Prostate gland (tissue), 2 donors: ENCODE measurements at regions not wholly inside any gene's neighbourhood (a gene's known extent, or its start where the extent isn't known, plus 50 kb on each side); places are given as distances from the start of the nearest gene placed in this dataset.

Experiments used
- DNase-seq: peaks from one replicate; pipeline ENCODE4 v3.0.0-alpha.2; 2019; ENCODE audit warnings: low spot score
- H3K27ac ChIP-seq, 2 donors: fragments of 200-600 bp; sonication (generic); 2 replicates each; pipeline ENCODE4 v1.5.1; 2017 to 2019
- H3K27me3 ChIP-seq: fragments of 200-600 bp; sonication (generic); replicated peaks from 2 replicates; pipeline ENCODE4 v1.5.1; 2019; ENCODE audit not compliant: insufficient read depth
- H3K36me3 ChIP-seq, 2 donors: fragments of 200-600 bp; sonication (generic); 1 replicate in 1 of 2; 2 replicates in 1 of 2; pipeline versions ENCODE4 v1.5.1 to v1.8.1; 2017 to 2019
- H3K4me1 ChIP-seq: fragments of 200-600 bp; sonication (generic); replicated peaks from 2 replicates; pipeline ENCODE4 v1.5.1; 2019
- H3K4me3 ChIP-seq, 2 donors: fragments of 200-600 bp; sonication (generic); 2 replicates each; pipeline ENCODE4 v1.5.1; 2017 to 2019
- H3K9me3 ChIP-seq: fragments of 200-600 bp; sonication (generic); 2 replicates; pipeline ENCODE4 v1.5.1; 2017
- POLR2A ChIP-seq: fragments of 450-650 bp; IDR thresholded peaks from one replicate; pipeline ENCODE4 v1.6.1; 2016; ENCODE audit warnings: antibody characterized with exemption, mild to moderate bottlenecking
- POLR2AphosphoS5 ChIP-seq: sonication (generic); formaldehyde crosslinking; IDR thresholded peaks from one replicate; pipeline ENCODE4 v1.6.1; 2017; ENCODE audit warnings: antibody characterized with exemption
- WGBS: methylation state at CpG from one replicate; pipeline ENCODE4 v1.1.5; 2018; 5-methylcytosine and 5-hydroxymethylcytosine counted together
- intact Hi-C: fragments of 100-400 bp; cut with DNase I; formaldehyde crosslinking; loops from one replicate; pipeline ENCODE4 v1.14.2; 2022
- TF ChIP-seq, protein P1 (sequence below), 4 experiments: fragments of 200-600 bp in 2 of 4; fragments of 450-650 bp in 2 of 4; sonication (generic) in 2 of 4; IDR thresholded peaks; 1 replicate in 3 of 4; 2 replicates in 1 of 4; pipeline ENCODE4 v1.5.1; 2016 to 2019; ENCODE audit warnings: antibody characterized with exemption in 4 of 4, mild to moderate bottlenecking in 2 of 4, moderate library complexity in 2 of 4

- H3K4me3 ChIP-seq, result no peak overlapping the region
- DNase-seq, result peak; percentile 18
- no peaks in the 10 kb centered on the region for H3K4me1 ChIP-seq
- H3K27ac ChIP-seq, result no peak overlapping the region
- WGBS, result 50% methylated on average over 18 of the region's 18 CpGs
- H3K36me3 ChIP-seq, result no peaks in the 10 kb centered on the region
- H3K27me3 ChIP-seq, result no peaks in the 10 kb centered on the region
- intact Hi-C loops, result no loop called here
- no peaks in the 10 kb centered on the region for H3K9me3 ChIP-seq
- TF ChIP-seq POLR2A, result no peak
These were observed 53.7 kb upstream of the FABP6 start for GRCh38 chr5:160175438-160176218.

- 87% methylated on average over 4 of the region's 4 CpGs for WGBS
These were observed 54.4 kb upstream of the FABP6 start for GRCh38 chr5:160174780-160175437.

GRCh38 chr5:160174290-160174689 lies 55.0 kb upstream of the FABP6 start:
- DNase-seq, result no peak
- no peak overlapping the region for H3K27ac ChIP-seq
- H3K4me3 ChIP-seq, result no peak overlapping the region
- no peaks in the 10 kb centered on the region for H3K4me1 ChIP-seq
- TF ChIP-seq, protein P1, sequence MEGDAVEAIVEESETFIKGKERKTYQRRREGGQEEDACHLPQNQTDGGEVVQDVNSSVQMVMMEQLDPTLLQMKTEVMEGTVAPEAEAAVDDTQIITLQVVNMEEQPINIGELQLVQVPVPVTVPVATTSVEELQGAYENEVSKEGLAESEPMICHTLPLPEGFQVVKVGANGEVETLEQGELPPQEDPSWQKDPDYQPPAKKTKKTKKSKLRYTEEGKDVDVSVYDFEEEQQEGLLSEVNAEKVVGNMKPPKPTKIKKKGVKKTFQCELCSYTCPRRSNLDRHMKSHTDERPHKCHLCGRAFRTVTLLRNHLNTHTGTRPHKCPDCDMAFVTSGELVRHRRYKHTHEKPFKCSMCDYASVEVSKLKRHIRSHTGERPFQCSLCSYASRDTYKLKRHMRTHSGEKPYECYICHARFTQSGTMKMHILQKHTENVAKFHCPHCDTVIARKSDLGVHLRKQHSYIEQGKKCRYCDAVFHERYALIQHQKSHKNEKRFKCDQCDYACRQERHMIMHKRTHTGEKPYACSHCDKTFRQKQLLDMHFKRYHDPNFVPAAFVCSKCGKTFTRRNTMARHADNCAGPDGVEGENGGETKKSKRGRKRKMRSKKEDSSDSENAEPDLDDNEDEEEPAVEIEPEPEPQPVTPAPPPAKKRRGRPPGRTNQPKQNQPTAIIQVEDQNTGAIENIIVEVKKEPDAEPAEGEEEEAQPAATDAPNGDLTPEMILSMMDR (IDR thresholded peaks at IDR 0.05), result no peak
- TF ChIP-seq POLR2AphosphoS5, result no peak
- no peak for TF ChIP-seq POLR2A
- no peaks in the 10 kb centered on the region for H3K36me3 ChIP-seq
- H3K27me3 ChIP-seq, result no peaks in the 10 kb centered on the region
- H3K9me3 ChIP-seq, result no peaks in the 10 kb centered on the region
- intact Hi-C loops, result no loop called here
- 81% methylated on average over 5 of the region's 5 CpGs for WGBS

More at GRCh38 chr5:160174780-160175437, 54.4 kb upstream of the FABP6 start:
- Histone ChIP-seq H3K27ac (no peak overlapping the region), H3K27me3 (no peaks in the 10 kb centered on the region), H3K9me3 (no peaks in the 10 kb centered on the region), H3K4me1 (no peaks in the 10 kb centered on the region), H3K4me3 (no peak overlapping the region), H3K36me3 (no peaks in the 10 kb centered on the region)
- intact Hi-C loops, result no loop called here
- TF ChIP-seq, protein P1 (IDR thresholded peaks at IDR 0.05), result no peak
- TF ChIP-seq POLR2A, result no peak
- no peak for DNase-seq

- no peaks in the 10 kb centered on the region for H3K4me1 ChIP-seq
- 40% methylated on average over 2 of the region's 2 CpGs for WGBS
- no peaks in the 10 kb centered on the region for H3K36me3 ChIP-seq
- TF ChIP-seq, protein P1 (IDR thresholded peaks at IDR 0.05), result no peak
- TF ChIP-seq POLR2A (no peak), POLR2AphosphoS5 (no peak)
- H3K27ac ChIP-seq, result no peak overlapping the region
- no peaks in the 10 kb centered on the region for H3K9me3 ChIP-seq
- intact Hi-C loops, result no loop called here
- no peaks in the 10 kb centered on the region for H3K27me3 ChIP-seq
- H3K4me3 ChIP-seq, result no peak overlapping the region
- DNase-seq, result no peak
These were observed 52.4 kb upstream of the PWWP2A start for GRCh38 chr5:160171666-160172065.

DNA sequence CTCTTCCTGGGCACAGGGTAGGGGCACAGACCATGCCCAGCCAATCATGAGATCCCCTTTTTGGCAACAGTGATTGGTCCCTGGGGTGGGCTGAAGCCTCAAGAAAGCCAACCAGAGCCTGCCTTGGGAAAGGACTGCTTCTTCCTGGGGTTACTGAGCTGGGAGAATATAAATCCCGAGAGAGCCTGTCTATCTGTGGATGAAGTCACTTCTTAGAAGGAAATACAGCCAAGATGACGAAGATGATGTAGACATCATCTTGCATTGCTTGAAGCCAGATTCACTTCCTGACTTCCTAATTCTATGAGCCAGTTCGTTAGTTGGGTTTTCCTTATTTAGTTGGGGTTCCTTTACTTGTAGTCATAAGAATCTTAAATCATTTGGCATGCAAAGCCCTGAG lies 50.1 kb upstream of the PWWP2A start:
- WGBS, result 54% methylated on average over 3 of the region's 3 CpGs
- intact Hi-C loops, result no loop called here
- Histone ChIP-seq H3K9me3 (no peaks in the 10 kb centered on the region), H3K4me1 (no peaks in the 10 kb centered on the region), H3K4me3 (no peak overlapping the region), H3K27me3 (no peaks in the 10 kb centered on the region), H3K27ac (no peak overlapping the region), H3K36me3 (no peaks in the 10 kb centered on the region)
- no peak for DNase-seq
- TF ChIP-seq POLR2AphosphoS5, result no peak
- no peak for TF ChIP-seq POLR2A
- TF ChIP-seq, protein P1 (IDR thresholded peaks at IDR 0.05), result no peak
